Endothelial cell of umbilical vein (primary cell): ENCODE measurements at regions not wholly inside any gene's neighbourhood (a gene's known extent, or its start where the extent isn't known, plus 50 kb on each side); places are given as distances from the start of the nearest gene placed in this dataset.

ENCODE experiments used
- BruUV-seq: library from RNA; stranded (reverse); fragments of 400-500 nt; replicated peaks from 2 replicates; lab custom pipeline; 2021; lab: Mats Ljungman, UMichigan
- CTCF ChIA-PET: fragments of 300-600, 350-600 bp; sonication (Branson Sonifier 250); formaldehyde crosslinking; loops from one replicate; lab custom pipeline; 2021; ENCODE audit warnings: antibody characterized with exemption, inconsistent platforms; lab: Charles Lee
- POLR2A ChIA-PET: fragments of 300-600, 350-600 bp; sonication (Branson Sonifier 250); formaldehyde crosslinking; loops from one replicate; lab custom pipeline; 2021; ENCODE audit warnings: antibody characterized with exemption, inconsistent platforms; lab: Charles Lee
- DNase-seq: peaks from one replicate; pipeline ENCODE4 v3.0.0-alpha.2; 2011; ENCODE audit warnings: low read depth, low spot score
- FAIRE-seq: peaks from 2 replicates; lab custom pipeline; 2011; peaks lifted over from hg19 to GRCh38; lab: Jason Lieb, UNC
- H2AFZ ChIP-seq: 2 replicates; pipeline ENCODE4 v1.6.0; 2012; ENCODE audit warnings: low read depth, low read length, control low read depth, inconsistent platforms
- H3K27ac ChIP-seq: 2 replicates; pipeline ENCODE4 v1.5.1; 2011; ENCODE audit warnings: low read depth, mild to moderate bottlenecking, control low read depth, low read length, moderate library complexity; ENCODE audit not compliant: insufficient read depth
- H3K27me3 ChIP-seq, 2 experiments: 2 replicates each; pipeline versions ENCODE4 v1.6.0 to v1.6.1; 2011; ENCODE audit warnings: low read length in 2 of 2, mixed read lengths in 1 of 2; ENCODE audit not compliant: control insufficient read depth in 2 of 2, insufficient read depth in 2 of 2
- H3K36me3 ChIP-seq, 2 experiments: 2 replicates in 1 of 2; 3 replicates in 1 of 2; pipeline ENCODE4 v1.5.1; 2011; ENCODE audit warnings: low read length in 2 of 2, mild to moderate bottlenecking in 1 of 2, moderate library complexity in 1 of 2; ENCODE audit not compliant: control insufficient read depth in 2 of 2, insufficient read depth in 2 of 2; ENCODE audit errors: extremely low read depth in 1 of 2
- H3K4me1 ChIP-seq: 3 replicates; pipeline ENCODE4 v1.5.1; 2011; ENCODE audit warnings: mild to moderate bottlenecking, low read length; ENCODE audit not compliant: control insufficient read depth, insufficient read depth; ENCODE audit errors: extremely low read depth
- H3K4me2 ChIP-seq: 2 replicates; pipeline ENCODE4 v1.6.1; 2011; ENCODE audit warnings: low read length, control low read depth, mixed read lengths; ENCODE audit not compliant: insufficient read depth
- H3K4me3 ChIP-seq, 3 experiments: fragments of 200-600 bp in 1 of 3; sonication (generic), shearing (Covaris generic) in 1 of 3; replicated peaks in 1 of 3; 2 replicates each; pipeline ENCODE4 v1.5.1; 2011 to 2016; ENCODE audit warnings: control low read depth in 3 of 3, low read length in 3 of 3, mild to moderate bottlenecking in 2 of 3, inconsistent platforms in 1 of 3, low read depth in 1 of 3, moderate library complexity in 1 of 3; ENCODE audit not compliant: insufficient read depth in 1 of 3
- H3K79me2 ChIP-seq: 2 replicates; pipeline ENCODE4 v1.6.0; 2012; ENCODE audit warnings: low read length, inconsistent platforms; ENCODE audit not compliant: control insufficient read depth, insufficient read depth
- H3K9ac ChIP-seq: replicated peaks from 2 replicates; pipeline ENCODE3; 2011; ENCODE audit warnings: low read length, control low read depth; ENCODE audit not compliant: insufficient read depth; ENCODE audit errors: extremely low read depth
- H3K9me1 ChIP-seq: replicated peaks from 3 replicates; pipeline ENCODE4 v1.6.0; 2011; ENCODE audit warnings: mild to moderate bottlenecking, low read length; ENCODE audit not compliant: control insufficient read depth, insufficient read depth; ENCODE audit errors: extremely low read depth
- H3K9me3 ChIP-seq: replicated peaks from 2 replicates; pipeline ENCODE4 v1.5.1; 2012; ENCODE audit warnings: low read length, inconsistent platforms; ENCODE audit not compliant: control insufficient read depth, insufficient read depth
- H4K20me1 ChIP-seq: replicated peaks from 2 replicates; pipeline ENCODE3; 2011; ENCODE audit warnings: mild to moderate bottlenecking, low read length; ENCODE audit not compliant: control insufficient read depth, insufficient read depth; ENCODE audit errors: extremely low read depth
- EZH2 ChIP-seq: IDR thresholded peaks from 2 replicates; pipeline ENCODE4 v1.6.1; 2012; ENCODE audit warnings: borderline replicate concordance, low read depth, mild to moderate bottlenecking, moderate library complexity, low read length, inconsistent platforms; ENCODE audit not compliant: severe bottlenecking
- FOS ChIP-seq: IDR thresholded peaks from 2 replicates; pipeline ENCODE4 v1.6.1; 2011; ENCODE audit warnings: mild to moderate bottlenecking, low read length, moderate library complexity, borderline replicate concordance; ENCODE audit not compliant: insufficient read depth
- GATA2 ChIP-seq: IDR thresholded peaks from 2 replicates; pipeline ENCODE4 v1.7.0; 2011; ENCODE audit warnings: low read depth, mild to moderate bottlenecking, moderate library complexity, mixed read lengths, low read length; ENCODE audit not compliant: insufficient read length, insufficient read depth
- JUN ChIP-seq: IDR thresholded peaks from 2 replicates; pipeline ENCODE4 v1.6.1; 2011; ENCODE audit warnings: borderline replicate concordance, low read depth; ENCODE audit not compliant: insufficient read length, insufficient read depth
- MYC ChIP-seq: IDR thresholded peaks from one replicate; pipeline ENCODE4 v1.6.1; 2011; ENCODE audit warnings: mild to moderate bottlenecking, low read depth, low read length
- POLR2A ChIP-seq: IDR thresholded peaks from 2 replicates; pipeline ENCODE4 v1.6.1; 2012; ENCODE audit warnings: low read depth, mild to moderate bottlenecking, control low read depth, low read length
- POLR2AphosphoS5 ChIP-seq: IDR thresholded peaks from 2 replicates; pipeline ENCODE4 v1.6.1; 2012; ENCODE audit warnings: low read depth, mild to moderate bottlenecking, control low read depth, low read length, moderate library complexity; ENCODE audit not compliant: insufficient read depth
- dilution Hi-C: fragments of 300-500 bp; cut with MboI; formaldehyde crosslinking; loops from one replicate; pipeline ENCODE4 v1.15.0; 2019; ENCODE audit warnings: low sequenced_read_pairs; ENCODE audit not compliant: extremely low pct_ligation_motif_present
- intact Hi-C: fragments of 100-400 bp; cut with micrococcal nuclease; formaldehyde crosslinking; loops from one replicate; pipeline ENCODE4 v1.10.0; 2022
- TF ChIP-seq, protein P1 (sequence below), 2 donors: IDR thresholded peaks; 1 replicate in 1 of 2; 2 replicates in 1 of 2; pipeline ENCODE4 v1.5.1; 2011; ENCODE audit warnings: low read length in 2 of 2, mild to moderate bottlenecking in 2 of 2, moderate library complexity in 2 of 2, control low read depth in 1 of 2, inconsistent platforms in 1 of 2, low read depth in 1 of 2; ENCODE audit not compliant: insufficient read depth in 1 of 2; ENCODE audit errors: extremely low read depth in 1 of 2
- TF ChIP-seq, protein P2 (sequence below): IDR thresholded peaks from 2 replicates; pipeline ENCODE4 v1.6.1; 2011; ENCODE audit not compliant: insufficient read depth, insufficient read length

DNA sequence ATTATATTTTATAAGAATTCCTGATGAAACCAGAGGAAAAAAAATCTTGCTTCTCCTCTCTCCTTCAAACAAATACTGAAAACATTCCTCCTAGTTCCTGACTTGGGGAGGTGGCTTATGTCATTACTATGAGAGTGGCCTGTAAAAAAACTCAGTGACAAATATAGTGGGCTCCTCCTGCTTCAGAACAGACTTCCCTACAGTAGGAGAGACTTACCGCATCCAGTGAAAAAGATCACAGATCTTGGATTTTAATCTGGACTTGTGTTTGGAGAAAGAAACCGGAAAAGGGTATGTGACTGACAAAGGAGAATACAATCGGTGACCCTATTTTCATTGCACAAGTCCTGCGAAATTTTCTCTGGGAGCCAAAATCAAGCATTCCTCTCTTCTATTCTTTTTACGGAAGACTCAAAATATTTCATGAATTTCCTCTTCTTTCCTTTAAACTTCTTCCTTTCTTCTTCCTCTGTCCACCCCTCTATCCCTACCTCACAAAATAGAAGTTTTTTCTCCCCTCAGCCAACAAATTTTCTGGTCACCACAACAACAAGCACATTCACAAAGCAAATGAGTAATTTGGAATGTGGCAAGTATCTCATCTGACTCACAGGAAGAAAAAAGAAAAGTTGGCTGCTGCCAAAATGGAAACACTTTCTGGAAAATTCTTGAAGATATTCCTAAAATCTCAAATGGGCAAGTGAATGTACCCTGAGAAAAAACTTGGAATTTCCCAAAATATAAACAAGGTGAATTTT lies 185.1 kb upstream of the CDKN3 start:
- Histone ChIP-seq H3K9ac (peak overlapping the region; percentile 67), H3K9me1 (no peaks in the 10 kb centered on the region), H3K4me3 (no peak overlapping the region), H3K79me2 (no peaks in the 10 kb centered on the region), H3K36me3 (no peaks in the 10 kb centered on the region), H4K20me1 (no peaks in the 10 kb centered on the region), H2AFZ (peak overlapping the region; percentile 72), H3K9me3 (no peaks in the 10 kb centered on the region), H3K4me2 (peak overlapping the region; percentile 72), H3K27me3 (no peaks in the 10 kb centered on the region), H3K27ac (peak overlapping the region; percentile 91), H3K4me1 (peaks cover 25% of the 10 kb centered on the region)
- BruUV-seq = TSS peak; percentile 52
- dilution Hi-C loops = no loop called here
- POLR2A ChIA-PET = no interaction called here
- DNase-seq (peak; percentile 86), FAIRE-seq (peak; percentile 81)
- intact Hi-C loops = loop anchor here (1.0 to 5.0 kb wide), 8 partner anchors 37 to 779 kb away; partner anchors contain the start of gene BMP4
- CTCF ChIA-PET = interaction anchor here (0.7 to 1.5 kb wide), 3 partner anchors 100 to 117 kb away, joined by 3 to 9 read pairs (median 6); no protein-coding TSS in a partner anchor
- TF ChIP-seq GATA2 = peak; percentile 8
- peak; percentile 92 for TF ChIP-seq FOS
- TF ChIP-seq, protein P1, sequence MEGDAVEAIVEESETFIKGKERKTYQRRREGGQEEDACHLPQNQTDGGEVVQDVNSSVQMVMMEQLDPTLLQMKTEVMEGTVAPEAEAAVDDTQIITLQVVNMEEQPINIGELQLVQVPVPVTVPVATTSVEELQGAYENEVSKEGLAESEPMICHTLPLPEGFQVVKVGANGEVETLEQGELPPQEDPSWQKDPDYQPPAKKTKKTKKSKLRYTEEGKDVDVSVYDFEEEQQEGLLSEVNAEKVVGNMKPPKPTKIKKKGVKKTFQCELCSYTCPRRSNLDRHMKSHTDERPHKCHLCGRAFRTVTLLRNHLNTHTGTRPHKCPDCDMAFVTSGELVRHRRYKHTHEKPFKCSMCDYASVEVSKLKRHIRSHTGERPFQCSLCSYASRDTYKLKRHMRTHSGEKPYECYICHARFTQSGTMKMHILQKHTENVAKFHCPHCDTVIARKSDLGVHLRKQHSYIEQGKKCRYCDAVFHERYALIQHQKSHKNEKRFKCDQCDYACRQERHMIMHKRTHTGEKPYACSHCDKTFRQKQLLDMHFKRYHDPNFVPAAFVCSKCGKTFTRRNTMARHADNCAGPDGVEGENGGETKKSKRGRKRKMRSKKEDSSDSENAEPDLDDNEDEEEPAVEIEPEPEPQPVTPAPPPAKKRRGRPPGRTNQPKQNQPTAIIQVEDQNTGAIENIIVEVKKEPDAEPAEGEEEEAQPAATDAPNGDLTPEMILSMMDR (IDR thresholded peaks at IDR 0.05; ENCODE audit: extremely low read depth in 1 of 2, insufficient read depth in 1 of 2, low read depth in 1 of 2, low read length in 2 of 2) = no peak
- TF ChIP-seq POLR2AphosphoS5 = peak; percentile 40
- TF ChIP-seq MYC = no peak
- peak; percentile 90 for TF ChIP-seq JUN
- TF ChIP-seq, protein P2, sequence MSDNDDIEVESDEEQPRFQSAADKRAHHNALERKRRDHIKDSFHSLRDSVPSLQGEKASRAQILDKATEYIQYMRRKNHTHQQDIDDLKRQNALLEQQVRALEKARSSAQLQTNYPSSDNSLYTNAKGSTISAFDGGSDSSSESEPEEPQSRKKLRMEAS = no peak
- TF ChIP-seq POLR2A = no peak
- TF ChIP-seq EZH2 = no peak
